ENCODE measurements at regions not wholly inside any gene's neighbourhood (a gene's known extent, or its start where the extent isn't known, plus 50 kb on each side); places are given as distances from the start of the nearest gene placed in this dataset.

DNA sequence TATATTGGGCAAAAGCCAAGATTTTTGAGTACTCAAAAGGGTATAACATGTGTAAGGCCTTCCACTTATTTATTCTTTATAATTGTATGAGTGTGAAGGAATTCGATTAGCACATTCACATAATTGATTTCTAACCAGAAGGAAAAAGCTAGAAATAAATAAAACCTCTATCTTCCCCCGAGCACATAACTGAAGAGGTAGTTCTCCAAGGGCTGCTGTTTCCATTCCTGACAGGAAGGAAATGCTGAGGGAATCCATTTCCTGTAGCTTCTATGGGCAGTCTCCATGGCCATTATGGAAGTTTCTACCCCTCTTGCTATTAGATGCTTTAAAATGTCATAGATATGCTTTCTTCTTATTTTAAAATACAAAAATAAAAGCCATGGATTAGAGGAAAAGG is 70.5 kb upstream of the ABCB5 start:
- WGBS, 2 experiments (ENCODE audit: extremely low coverage in 1 of 2, insufficient coverage in 1 of 2, insufficient read length in 1 of 2, insufficient replicate concordance in 2 of 2, low coverage in 1 of 2, low lambda C conversion rate in 2 of 2, missing lambda C conversion rate in 1 of 2) = 85% methylated on average over 2 of the region's 2 CpGs; no CpG with 5 or more reads in 1 of the 2 experiments
- no peak overlapping the region for H3K4me2 ChIP-seq (ENCODE audit: insufficient read depth in 1 of 2, low read depth in 2 of 2, low read length in 2 of 2)
- H2BK20ac ChIP-seq (ENCODE audit: low read length) = no peak overlapping the region
- H2AFZ ChIP-seq (ENCODE audit: low read length) = no peak overlapping the region
- no peaks in the 10 kb centered on the region for H3K79me2 ChIP-seq (ENCODE audit: control insufficient read depth in 1 of 2, insufficient read depth in 2 of 2, low read length in 2 of 2)
- no peak overlapping the region for H3K27ac ChIP-seq (ENCODE audit: low read depth, low read length)
- no peak overlapping the region for H3K4me3 ChIP-seq (ENCODE audit: extremely low read depth in 1 of 4, insufficient read depth in 2 of 4, low read depth in 3 of 4, low read length in 4 of 4)
- no peak for FAIRE-seq
- ChIA-PET CTCF (ENCODE audit: partially characterized antibody) (interaction anchor here (1.6 kb wide), 1 partner anchor 9 kb away, joined by 5 read pairs; no protein-coding TSS in a partner anchor), POLR2A (ENCODE audit: partially characterized antibody) (no interaction called here)
- H2AK5ac ChIP-seq (ENCODE audit: low read depth, low read length) = no peak overlapping the region
- H2BK15ac ChIP-seq (ENCODE audit: low read length) = no peak overlapping the region
- no peaks in the 10 kb centered on the region for H3K9me3 ChIP-seq (ENCODE audit: insufficient read depth in 2 of 2, low read depth in 1 of 2, low read length in 1 of 2)
- no peak overlapping the region for H3K56ac ChIP-seq (replicated peaks; ENCODE audit: insufficient read length, low read depth, low read length)
- H4K91ac ChIP-seq (replicated peaks; ENCODE audit: insufficient read length, low read length) = no peak overlapping the region
- H3K4me1 ChIP-seq (replicated peaks in 1 of 4; ENCODE audit: control insufficient read depth in 3 of 4, insufficient read depth in 4 of 4, low read length in 3 of 4) = no peaks in the 10 kb centered on the region
- no peak overlapping the region for H3K9ac ChIP-seq (replicated peaks in 1 of 4; ENCODE audit: extremely low read depth in 1 of 4, low read depth in 3 of 4, low read length in 3 of 4)
- H3K4ac ChIP-seq (replicated peaks; ENCODE audit: insufficient read length, low read depth, low read length) = no peak overlapping the region
- H2BK12ac ChIP-seq (ENCODE audit: low read depth, low read length) = no peak overlapping the region
- H3K23me2 ChIP-seq (ENCODE audit: low read depth, low read length) = no peaks in the 10 kb centered on the region
- H3K14ac ChIP-seq (ENCODE audit: insufficient read length) = no peak overlapping the region
- H3K23ac ChIP-seq (ENCODE audit: insufficient read length) = no peak overlapping the region
- no peak overlapping the region for H3K18ac ChIP-seq (ENCODE audit: extremely low read depth, low read length)
- no peak for DNase-seq (ENCODE audit: low read depth in 1 of 2, low spot score in 2 of 2)
- no peak overlapping the region for H2BK5ac ChIP-seq (ENCODE audit: low read depth, low read length)
- H4K5ac ChIP-seq (ENCODE audit: insufficient read length, low read depth, low read length) = no peak overlapping the region
- no peaks in the 10 kb centered on the region for H3K27me3 ChIP-seq (replicated peaks in 1 of 4; ENCODE audit: control insufficient read depth in 3 of 4, extremely low read depth in 1 of 4, insufficient read depth in 3 of 4, low read length in 3 of 4)
- no peaks in the 10 kb centered on the region for H3K79me1 ChIP-seq (ENCODE audit: low read depth, low read length)
- no peak overlapping the region for H4K8ac ChIP-seq (ENCODE audit: extremely low read depth, insufficient read depth, low read length)
- H4K20me1 ChIP-seq (replicated peaks in 1 of 2; ENCODE audit: control insufficient read depth in 1 of 2, insufficient read depth in 2 of 2, low read length in 2 of 2) = no peaks in the 10 kb centered on the region
- no peaks in the 10 kb centered on the region for H3K36me3 ChIP-seq (ENCODE audit: control insufficient read depth in 2 of 4, insufficient read depth in 4 of 4, low read length in 3 of 4)
- H2BK120ac ChIP-seq (replicated peaks; ENCODE audit: low read depth, low read length) = no peak overlapping the region
- TF ChIP-seq KDM1A (IDR thresholded peaks at IDR 0.05; ENCODE audit: borderline replicate concordance, low read length) = no peak
- no peak for TF ChIP-seq SP1 (IDR thresholded peaks at IDR 0.05; ENCODE audit: low read depth, low read length)
- TF ChIP-seq RBBP5 (IDR thresholded peaks at IDR 0.05; ENCODE audit: borderline replicate concordance, low read depth, low read length) = no peak
- TF ChIP-seq, protein P1, sequence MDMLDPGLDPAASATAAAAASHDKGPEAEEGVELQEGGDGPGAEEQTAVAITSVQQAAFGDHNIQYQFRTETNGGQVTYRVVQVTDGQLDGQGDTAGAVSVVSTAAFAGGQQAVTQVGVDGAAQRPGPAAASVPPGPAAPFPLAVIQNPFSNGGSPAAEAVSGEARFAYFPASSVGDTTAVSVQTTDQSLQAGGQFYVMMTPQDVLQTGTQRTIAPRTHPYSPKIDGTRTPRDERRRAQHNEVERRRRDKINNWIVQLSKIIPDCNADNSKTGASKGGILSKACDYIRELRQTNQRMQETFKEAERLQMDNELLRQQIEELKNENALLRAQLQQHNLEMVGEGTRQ (IDR thresholded peaks at IDR 0.05; ENCODE audit: low read length) = no peak
- TF ChIP-seq ATF3 (IDR thresholded peaks at IDR 0.05; ENCODE audit: insufficient read depth, low read depth, low read length) = no peak
- no peak for TF ChIP-seq SRF (IDR thresholded peaks at IDR 0.05; ENCODE audit: low read depth, low read length)
- TF ChIP-seq NANOG (IDR thresholded peaks at IDR 0.05; ENCODE audit: insufficient read depth, low read depth, low read length, poor library complexity, severe bottlenecking) = no peak
- no peak for TF ChIP-seq TCF12 (IDR thresholded peaks at IDR 0.05; ENCODE audit: low read depth, low read length)
- TF ChIP-seq EP300 (IDR thresholded peaks at IDR 0.05; ENCODE audit: borderline replicate concordance in 1 of 2, low read depth in 2 of 2, low read length in 2 of 2) = no peak
- TF ChIP-seq BRCA1 (IDR thresholded peaks at IDR 0.05; ENCODE audit: low read depth, low read length) = no peak
- TF ChIP-seq GTF2F1 (IDR thresholded peaks at IDR 0.05; ENCODE audit: borderline replicate concordance, low read depth, low read length) = no peak
- TF ChIP-seq BACH1 (IDR thresholded peaks at IDR 0.05; ENCODE audit: low read length) = no peak
- TF ChIP-seq CTBP2 (IDR thresholded peaks at IDR 0.05; ENCODE audit: borderline replicate concordance, insufficient read depth, insufficient read length, low read length) = no peak

All from H1 (cell line).